ENCODE measurements at regions not wholly inside any gene's neighbourhood (a gene's known extent, or its start where the extent isn't known, plus 50 kb on each side); places are given as distances from the start of the nearest gene placed in this dataset.
"Not testable (repeated sequence)": the region's sequence is repeated elsewhere in the genome, so short reads cannot be mapped to it uniquely, and the experiment has no call there.

DNA sequence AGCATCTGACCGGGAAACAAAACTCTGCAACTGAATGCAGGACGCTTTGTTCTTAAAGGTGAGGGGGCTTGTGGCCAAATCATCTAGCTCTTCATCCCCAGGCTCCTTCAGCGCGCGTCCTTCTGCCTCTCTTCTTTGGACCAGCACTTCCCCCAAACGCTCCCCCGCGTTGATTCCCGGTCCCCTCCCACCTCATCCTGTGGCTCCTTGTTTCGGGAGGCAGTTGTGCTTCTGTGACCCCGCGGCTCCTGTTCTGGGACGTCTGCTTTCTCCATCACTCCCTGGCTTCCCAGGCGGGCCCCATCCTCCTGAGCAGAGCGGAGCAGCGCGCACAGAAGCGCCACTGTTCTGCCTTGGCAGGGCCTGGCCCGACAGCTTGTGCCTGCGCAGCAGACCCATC, 109.7 kb upstream of the ZNG1E start:
- DNase-seq, result not testable (repeated sequence)

GRCh38 chr9:65519018-65519417, 156.7 kb upstream of the ZNG1E start:
- not testable (repeated sequence) for DNase-seq

DNA sequence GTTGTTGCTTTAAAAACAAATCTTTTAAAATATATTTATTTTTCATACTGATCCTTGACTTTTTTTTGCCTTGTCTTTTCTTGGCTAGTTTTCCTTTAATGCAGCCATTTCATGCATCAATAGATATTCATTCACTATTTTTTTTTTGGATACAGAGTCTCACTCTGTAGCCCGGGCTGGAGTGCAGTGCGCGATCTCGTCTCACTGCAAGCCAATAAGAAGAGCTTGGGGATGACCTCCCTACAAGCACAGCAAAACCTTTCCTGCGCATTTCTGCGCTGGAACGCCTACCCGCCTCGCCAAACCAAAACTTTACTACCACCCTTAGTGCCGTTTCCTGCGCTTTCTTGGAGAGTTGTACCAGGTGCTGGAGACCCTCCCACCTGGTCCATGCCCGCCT, 161.3 kb upstream of the ZNG1E start:
- not testable (repeated sequence) for DNase-seq

- DNase-seq, result not testable (repeated sequence)
Observed at GRCh38 chr9:65507897-65508296, 167.8 kb upstream of the ZNG1E start.

GRCh38 chr9:65504686-65505085, 171.0 kb upstream of the ZNG1E start:
- DNase-seq, result not testable (repeated sequence)

- DNase-seq, result not testable (repeated sequence)
Observed at GRCh38 chr9:65503696-65504095, 172.0 kb upstream of the ZNG1E start.

DNA sequence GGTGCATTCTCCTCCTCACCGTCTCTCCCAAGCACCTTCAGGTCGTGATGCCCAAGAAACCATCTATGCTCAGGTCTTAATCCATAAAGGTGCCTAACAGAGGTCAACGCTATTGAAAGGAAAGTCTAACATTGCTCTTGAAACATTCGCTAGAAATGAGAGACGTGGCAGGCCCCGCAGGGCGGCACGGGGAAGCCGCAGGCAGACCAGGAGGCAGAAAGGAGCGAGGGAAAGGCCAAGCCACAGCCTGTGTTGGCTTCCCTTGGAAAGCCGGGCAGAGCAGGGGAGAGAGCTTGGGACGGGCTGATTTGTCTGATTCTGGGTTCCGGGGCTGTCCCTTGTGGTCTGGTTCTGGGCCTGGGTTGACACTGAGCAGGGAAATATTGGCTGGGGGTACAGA, 192.8 kb upstream of the ZNG1E start:
- DNase-seq, result not testable (repeated sequence)

DNA sequence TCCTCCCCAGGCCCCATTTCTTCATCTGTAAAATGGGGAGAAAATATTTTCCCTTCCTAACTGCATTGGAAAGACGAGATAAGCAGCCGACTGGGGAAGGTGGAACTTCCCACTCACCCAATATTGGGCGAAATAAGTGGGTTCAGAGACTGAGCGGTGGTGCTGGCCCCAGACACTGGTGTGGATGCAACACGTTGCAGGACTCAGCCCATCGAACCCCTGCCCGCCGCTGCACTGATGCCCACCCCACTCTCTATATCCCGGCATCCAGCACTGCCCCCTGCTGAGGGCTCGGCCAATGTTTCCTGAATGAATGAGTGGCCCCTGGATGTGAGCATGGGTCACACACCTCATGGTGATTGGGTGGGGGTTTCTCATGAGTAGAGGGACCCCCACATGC, 194.4 kb upstream of the ZNG1E start:
- DNase-seq, result not testable (repeated sequence)

DNA sequence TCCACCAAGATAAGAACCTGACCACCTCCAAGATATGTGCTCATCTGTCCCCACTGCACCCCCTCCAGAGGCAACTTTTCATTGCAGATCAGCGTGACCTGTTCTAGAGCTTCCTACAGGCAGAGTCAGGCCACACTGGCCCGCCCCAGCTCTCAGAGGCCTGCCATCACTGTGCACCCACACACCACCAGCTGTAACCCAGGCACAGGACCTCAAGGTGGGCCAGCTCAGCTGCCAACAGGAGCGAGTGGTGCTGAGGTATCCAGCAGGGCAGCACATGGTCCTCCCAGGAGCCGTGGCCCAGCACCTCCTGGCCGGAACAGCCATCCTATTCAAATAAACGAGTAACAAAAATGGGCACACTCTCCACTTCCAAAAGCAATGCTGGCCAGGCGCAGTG, 189.9 kb upstream of the FOXD4L5 start:
- not testable (repeated sequence) for DNase-seq

DNA sequence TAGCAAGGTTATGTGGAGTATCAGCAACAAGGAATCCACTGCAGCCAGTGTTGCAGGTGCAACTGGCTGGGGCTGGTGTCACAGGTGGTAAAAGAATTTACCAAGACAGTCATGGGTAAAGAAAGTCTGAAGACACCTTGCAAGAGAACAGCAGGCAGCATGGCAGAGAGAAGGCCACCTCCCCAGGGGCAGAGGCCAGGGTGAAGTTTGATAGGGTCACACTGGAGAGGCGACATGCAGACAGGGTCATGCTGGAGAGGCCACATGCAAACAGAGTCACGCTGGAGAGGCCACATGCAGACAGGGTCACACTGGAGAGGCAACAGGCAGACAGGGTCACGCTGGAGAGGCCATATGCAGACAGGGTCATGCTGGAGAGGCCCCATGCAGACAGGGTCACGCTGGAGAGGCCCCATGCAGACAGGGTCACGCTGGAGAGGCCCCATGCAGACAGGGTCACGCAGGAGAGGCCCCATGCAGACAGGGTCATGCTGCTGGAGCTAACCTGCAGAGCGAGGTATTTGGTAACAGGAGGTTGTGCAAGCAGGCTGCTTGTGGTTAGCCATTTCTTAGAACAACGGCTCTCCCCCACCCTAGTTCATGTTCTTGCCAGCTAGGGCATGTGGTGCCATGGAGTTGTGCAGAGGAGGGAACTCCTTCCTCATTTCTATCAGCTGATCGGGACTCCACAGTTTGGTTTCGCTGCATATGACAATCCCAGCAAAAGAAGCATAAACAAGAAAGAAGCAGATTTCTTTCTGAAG, 188.2 kb upstream of the FOXD4L5 start:
- DNase-seq, result not testable (repeated sequence)

- DNase-seq, result not testable (repeated sequence)
Observed at GRCh38 chr9:65471106-65471505, 186.1 kb upstream of the FOXD4L5 start.

- DNase-seq, result not testable (repeated sequence)
Observed at GRCh38 chr9:65466911-65467734, 182.1 kb upstream of the FOXD4L5 start.

- DNase-seq, result not testable (repeated sequence)
Observed at GRCh38 chr9:65465246-65465895, 180.4 kb upstream of the FOXD4L5 start.

DNA sequence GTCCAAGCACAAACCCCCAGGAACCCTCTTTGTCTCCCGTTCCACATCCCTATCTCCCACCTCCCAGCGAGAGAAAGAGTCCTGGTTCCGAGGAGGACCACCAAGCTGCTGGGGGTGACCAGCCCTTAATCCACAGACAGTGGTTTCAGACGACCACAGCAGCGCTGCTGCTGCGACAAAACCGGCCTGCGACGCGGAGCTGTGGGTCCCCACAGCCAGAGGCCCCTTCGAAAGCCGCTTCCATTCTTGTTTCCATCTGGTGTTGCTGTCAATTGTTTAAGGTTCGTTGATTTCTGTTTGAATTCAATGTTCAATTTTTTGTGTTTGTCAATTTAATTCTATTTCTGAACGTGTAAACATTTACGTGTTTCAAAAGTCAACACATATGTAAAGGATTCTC, 177.5 kb upstream of the FOXD4L5 start:
- DNase-seq, result not testable (repeated sequence)

DNA sequence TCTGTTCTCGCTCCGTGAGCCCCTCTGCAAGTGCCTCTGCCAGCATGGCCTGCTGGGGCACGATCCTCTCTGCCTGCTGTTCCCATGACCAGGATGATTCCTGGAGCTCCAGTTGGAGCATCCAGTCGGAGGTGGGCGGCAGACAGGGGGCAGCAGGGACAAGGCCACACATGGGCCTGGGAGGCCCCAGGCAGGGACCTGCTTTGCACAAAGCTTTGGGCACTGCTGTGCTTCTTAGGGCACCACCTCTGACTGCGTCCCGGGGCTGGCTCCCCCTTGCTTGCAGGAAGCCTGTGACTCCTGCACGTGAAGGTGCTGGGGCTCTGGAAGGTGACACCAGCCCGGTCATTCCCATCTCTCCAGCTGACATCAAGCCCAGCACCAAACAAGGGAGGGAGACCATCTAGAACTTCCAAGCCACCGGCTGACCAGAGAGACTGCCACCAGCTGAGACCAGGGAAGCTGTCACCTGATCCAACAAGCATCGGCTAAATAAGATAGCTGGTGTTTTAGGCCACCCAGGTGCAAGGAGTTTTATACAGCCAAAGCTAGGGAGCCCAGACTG, 174.8 kb upstream of the FOXD4L5 start:
- no peak for DNase-seq

DNA sequence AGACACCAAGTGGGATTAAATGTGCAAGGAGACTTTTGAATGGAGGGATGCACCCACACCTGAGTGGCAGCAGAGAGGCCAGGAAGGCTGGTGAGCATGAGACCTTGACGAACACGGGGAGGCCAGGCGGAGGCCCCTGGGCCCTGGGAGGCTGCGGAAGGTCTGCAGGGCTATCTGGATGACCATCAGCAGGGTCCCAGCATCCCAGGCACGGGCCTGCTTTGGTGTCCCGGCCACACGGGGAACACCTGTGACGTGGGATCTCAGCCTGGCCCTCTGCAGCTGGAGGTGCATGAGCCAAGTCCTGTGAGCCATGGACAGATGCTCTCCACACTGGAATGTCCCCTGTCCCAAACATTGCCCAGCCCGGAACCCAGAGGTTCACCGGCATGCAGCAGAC, 174.0 kb upstream of the FOXD4L5 start:
- no peak for DNase-seq

DNA sequence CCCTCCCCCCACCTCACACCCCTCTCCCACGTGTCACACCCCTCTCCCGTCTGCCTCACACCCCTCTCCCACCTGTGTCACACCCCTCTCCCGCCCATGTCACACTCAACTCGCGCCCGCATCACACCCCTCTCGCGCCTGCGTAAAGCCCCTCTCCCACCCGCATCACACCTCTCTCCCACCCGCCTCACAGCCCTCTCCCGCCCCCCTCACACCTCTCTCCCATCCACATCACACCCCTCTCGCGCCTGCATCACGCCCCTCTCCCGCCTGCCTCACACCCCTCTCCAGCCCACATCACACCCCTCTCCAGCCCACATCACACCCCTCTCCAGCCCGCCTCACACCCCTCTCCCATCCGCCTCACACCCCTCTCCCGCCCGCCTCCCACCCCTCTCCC, 173.5 kb upstream of the FOXD4L5 start:
- DNase-seq, result no peak

DNA sequence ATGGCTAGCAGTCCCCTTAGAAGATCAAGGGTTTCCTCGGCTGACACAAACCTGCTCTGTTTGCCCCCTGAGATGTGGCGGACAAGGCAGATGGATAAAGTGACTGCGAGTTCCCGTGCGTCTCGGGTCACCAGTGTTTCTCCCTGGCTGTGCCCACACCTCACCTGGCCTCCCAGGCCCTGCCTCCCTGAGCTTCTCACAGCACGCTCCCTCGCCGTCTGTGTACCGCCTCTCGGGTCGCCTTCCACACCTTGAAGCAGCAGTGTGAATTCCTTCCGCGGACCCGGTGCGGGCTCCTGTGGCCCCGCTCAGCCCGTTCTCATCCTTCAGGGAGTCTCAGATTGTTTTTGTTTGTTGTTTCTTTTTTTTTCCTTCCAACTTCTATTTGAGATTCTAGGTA, 172.0 kb upstream of the FOXD4L5 start:
- DNase-seq, result not testable (repeated sequence)

- DNase-seq, result not testable (repeated sequence)
Observed at GRCh38 chr9:65455751-65456647, 171.0 kb upstream of the FOXD4L5 start.

- DNase-seq, result not testable (repeated sequence)
Observed at GRCh38 chr9:65455136-65455535, 170.1 kb upstream of the FOXD4L5 start.

DNA sequence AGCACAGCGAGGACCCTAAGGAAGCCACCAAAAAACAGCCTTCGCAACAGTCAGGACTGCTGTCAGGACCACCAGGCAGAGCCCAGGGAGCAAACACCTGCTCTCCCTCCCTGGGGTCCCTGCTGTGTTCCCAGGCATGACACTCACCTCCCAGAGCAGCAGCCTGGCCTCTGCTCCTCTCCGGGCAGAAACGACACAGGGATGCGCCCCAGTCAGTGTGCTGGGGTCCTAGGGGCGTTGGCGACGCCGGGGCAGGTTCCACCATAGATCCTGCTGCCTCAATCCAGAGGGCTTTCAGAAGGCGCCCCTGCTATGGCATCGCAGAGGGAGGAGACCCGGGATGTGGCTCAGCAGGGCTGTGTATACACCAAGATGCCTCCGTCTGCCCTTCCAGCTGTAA, 169.7 kb upstream of the FOXD4L5 start:
- not testable (repeated sequence) for DNase-seq

DNA sequence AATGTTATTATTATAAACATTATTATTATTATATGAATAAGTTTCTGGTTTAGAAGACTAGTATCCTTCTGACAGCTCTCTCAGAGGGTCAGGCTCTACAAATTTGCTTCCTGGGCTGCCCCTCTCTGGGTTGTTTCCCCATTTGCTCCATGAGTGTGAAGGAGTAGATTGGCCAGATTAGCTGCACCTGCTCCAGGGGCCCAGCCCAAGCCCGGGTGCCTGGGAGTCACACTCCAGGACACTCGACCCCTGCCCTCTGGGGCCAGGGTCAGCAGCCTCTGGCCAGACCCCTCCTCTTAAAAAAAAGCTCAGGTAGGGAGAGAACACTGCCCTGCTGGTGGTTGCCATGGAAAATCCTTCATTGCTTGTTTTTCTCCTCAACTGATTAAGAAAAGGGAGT, 169.0 kb upstream of the FOXD4L5 start:
- not testable (repeated sequence) for DNase-seq
